CD4-positive, alpha-beta T cell treated with Interleukin-12 subunit alpha and Interleukin-12 subunit beta, for 1 hour (primary cell): ENCODE measurements at regions not wholly inside any gene's neighbourhood (a gene's known extent, or its start where the extent isn't known, plus 50 kb on each side); places are given as distances from the start of the nearest gene placed in this dataset.

Experiments used
- DNase-seq: peaks from one replicate; pipeline ENCODE4 v3.0.0-alpha.2; 2020

GRCh38 chr6:153780011-153780410 is 259.0 kb upstream of the OPRM1 start:
- no peak for DNase-seq

DNA sequence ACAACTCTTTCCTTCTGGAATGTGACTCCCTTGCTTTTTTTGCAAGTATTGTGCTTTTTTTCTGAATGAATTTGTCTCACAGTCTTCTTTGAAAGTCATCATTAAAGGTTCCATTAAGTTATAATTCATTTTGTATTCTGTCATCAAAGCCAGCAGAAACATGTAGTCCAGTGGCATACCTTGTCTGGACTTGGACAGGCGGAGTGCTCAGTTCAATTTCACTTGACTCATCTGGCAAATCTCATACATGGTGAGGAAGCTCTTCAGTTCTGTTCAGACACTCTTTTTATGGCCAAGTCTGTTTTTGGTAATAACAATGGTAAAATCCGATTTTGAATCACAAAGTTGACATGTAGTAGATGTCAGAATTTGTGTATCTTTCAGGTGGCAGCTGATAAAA is 260.8 kb upstream of the OPRM1 start:
- DNase-seq: no peak

- DNase-seq: no peak
Measured at GRCh38 chr6:153771577-153771976, 267.5 kb upstream of the OPRM1 start.

- no peak for DNase-seq
Measured at GRCh38 chr6:153767127-153767526, 271.9 kb upstream of the OPRM1 start.

GRCh38 chr6:153758516-153758915 is 280.5 kb upstream of the OPRM1 start:
- no peak for DNase-seq

GRCh38 chr6:153735761-153736160 is 303.3 kb upstream of the OPRM1 start:
- DNase-seq: no peak

GRCh38 chr6:153729189-153729588 is 309.9 kb upstream of the OPRM1 start:
- no peak for DNase-seq

DNA sequence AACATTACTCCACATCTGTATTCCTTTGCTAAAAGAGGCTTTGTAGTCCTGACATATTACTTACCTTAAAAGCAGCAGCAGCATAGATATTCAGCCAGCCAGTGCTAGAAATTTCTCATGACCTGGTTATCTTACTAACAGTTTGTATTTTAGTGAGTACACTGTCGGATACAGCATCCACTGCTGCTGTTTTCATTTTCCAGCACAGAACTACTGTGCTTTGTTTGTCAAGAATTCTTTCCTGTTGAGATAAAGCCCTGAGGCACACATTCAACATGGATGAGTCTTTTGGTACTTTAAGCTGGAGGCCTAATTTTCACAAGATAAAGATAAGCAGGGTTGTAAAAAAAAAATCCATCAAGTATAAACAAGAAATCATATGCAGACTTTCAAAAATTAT is 311.2 kb upstream of the OPRM1 start:
- DNase-seq: no peak

GRCh38 chr6:153725456-153725855 is 313.6 kb upstream of the OPRM1 start:
- DNase-seq: no peak

- no peak for DNase-seq
Measured at GRCh38 chr6:153720732-153721131, 318.3 kb upstream of the OPRM1 start.

DNA sequence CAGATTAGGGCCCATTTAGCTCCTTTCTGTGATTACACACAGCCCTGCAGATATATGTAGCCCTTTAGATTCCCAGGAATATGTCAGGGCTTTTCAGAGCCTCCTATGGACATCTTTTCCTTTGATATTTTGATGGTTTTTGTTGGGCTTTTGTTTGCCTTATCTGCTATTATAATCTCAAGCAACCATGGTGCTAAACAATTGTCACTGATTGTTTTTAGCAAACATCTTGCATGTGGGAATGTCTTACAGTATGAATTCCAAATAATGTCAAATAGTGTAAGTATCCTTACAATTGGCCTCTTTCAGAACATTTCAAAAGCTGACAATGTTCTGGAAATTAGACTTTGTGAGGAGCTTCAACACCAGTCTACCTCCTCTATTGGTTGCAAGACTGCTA is 333.6 kb upstream of the OPRM1 start:
- no peak for DNase-seq

DNA sequence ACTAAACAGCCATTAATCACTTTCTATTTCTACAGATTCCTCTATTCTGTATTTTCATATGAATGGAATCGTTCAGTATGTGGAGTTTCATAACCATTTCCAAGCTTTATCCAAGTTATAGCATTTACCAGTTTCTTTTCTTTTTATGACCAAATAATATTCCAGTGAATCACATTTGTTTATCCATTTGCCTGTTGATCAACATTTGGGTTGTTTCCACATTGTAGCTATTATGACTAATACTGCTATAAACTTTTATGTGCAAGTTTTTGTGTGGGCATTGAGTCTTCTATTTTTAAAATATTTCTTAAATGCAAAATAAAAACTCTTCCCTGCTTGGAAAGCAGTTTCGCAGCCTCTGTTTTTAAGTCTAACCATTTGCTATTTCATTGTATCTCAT is 336.4 kb upstream of the OPRM1 start:
- DNase-seq: no peak

DNA sequence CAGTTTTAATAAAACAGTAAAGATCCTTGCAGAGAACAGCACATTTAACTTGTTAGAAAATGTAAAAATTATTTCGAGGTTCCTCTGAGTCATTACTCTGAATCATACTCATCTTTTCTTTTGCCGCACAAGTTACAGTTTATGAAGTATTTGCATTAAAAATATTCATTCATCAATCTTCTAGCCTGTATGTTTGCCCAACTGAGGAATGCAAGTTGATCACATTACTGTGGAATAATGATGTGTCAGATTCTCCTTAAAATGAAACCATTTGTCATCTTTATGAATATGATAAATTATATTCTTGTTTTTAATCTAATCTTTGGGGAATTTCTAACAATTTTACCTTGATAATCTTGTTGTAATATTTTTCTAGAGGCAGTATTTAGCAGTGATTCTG is 340.4 kb upstream of the OPRM1 start:
- DNase-seq: no peak

DNA sequence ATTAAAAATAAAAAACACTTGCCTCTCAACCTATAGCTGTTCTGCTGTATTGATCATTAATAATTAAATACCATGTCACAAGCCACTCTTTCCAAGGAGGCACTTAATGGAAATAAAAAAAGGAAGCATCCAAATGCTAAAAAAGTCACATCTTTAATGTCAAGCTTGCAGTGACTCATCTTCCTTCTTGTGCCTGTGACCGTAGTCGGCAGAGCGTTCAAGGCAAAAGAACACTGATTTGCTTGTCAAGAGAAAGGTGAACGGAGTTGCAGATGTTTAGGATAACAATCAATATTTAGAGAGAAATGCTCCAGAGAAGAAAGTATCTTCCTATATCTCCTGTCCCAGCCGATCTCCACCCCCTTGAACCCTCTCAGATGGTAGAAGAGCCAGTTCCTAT is 341.0 kb upstream of the OPRM1 start:
- no peak for DNase-seq

- DNase-seq: no peak
Measured at GRCh38 chr6:153677522-153677921, 361.5 kb upstream of the OPRM1 start.

DNA sequence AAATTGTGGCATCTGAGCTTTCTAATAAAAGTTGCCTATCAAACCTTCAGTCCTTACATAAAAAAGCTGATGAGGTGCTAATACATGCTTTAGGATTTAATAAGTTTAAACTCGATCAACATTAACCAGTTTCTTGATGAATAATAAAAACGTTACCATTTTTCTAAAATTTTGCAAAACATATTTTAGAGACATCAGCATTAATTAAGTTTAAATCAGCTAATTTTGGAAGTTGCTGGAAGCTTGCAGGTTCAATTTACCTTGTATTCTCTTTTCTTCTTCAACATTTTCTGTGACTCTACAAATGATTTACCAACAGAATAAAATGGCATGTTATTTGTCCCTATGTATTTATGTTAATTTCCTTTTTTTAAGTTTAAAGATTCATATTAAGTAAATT is 365.3 kb upstream of the OPRM1 start:
- no peak for DNase-seq

DNA sequence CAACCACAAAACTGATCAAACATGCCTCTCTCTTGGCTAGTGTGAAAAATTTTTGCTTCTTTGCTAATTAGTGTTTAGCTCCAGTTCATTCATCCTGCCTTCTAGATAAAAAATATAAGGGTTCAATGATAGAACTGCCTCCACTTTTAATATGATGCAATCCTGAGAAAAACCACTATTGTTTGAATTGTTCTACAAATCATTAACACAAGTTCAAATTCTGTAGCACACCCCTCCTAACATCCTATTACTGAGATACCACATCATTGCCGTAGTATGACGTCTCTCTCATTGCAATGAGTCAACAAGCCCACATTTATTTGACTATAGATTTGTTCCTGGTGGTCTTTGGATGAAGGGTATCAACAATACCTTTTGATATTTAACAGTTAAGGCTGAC is 365.8 kb upstream of the OPRM1 start:
- DNase-seq: no peak

DNA sequence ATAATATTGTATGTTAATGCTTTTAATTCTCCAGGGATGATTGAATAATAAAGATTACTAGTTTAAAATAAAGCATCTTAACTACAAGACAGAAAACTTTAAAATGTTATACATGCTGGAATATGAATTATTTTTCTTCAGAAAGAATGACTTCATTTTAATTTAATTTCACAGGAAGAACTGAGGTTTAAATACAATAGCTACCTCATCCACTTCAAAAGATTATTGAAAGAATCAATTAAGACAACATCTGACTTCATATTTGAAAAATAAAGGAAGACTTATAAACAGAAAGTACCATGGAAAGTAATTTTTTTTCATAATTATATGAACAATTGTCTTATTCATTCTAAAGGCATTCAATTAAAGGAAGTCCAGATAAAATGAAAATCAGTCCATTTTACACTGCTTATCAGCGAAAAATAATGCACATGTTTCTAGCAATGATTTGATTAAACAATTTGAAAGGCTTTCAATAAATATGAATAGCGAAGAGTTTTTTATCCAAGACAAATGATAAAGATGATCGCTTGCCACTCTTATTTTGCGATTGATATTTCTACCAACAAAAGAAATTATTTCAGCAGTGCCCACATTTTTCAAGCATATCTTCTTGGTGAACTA is 368.5 kb upstream of the OPRM1 start:
- no peak for DNase-seq

DNA sequence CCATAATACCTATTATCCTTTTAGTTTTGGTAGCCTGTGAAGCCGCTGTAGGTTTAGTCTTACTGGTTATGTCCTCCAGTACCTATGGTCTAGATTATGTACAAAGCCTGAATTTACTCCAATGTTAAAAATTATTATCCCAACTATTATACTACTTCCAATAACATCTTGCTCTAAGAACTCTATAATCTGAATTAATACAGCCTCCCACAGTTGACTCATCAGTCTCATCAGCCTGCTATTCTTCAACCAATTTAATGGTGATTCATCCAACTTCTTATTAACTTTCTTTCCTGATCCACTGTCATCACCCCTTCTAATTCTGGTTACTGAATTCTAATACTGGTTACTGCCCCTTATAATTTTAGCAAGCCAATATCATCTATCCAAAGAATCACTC is 370.3 kb upstream of the OPRM1 start:
- DNase-seq: no peak

DNA sequence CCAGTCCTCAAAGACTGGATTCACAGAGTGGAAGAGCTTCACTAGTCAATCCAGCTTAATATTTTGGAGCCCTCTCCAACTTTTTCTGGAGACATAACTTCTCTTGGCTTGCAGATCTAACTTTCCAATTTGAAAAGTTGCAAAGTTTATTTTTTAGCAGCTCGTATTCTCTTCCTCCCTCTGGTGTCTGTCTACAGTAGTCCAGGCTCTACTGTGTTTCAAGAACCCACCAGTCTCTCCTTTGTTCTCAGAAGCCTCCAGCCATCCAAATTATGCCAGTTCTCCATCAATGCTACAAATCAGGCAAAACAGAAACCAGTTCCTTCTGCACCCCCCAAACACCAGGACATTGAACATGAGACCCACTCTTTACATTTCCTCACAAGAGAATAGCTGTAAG is 376.1 kb upstream of the OPRM1 start:
- no peak for DNase-seq

DNA sequence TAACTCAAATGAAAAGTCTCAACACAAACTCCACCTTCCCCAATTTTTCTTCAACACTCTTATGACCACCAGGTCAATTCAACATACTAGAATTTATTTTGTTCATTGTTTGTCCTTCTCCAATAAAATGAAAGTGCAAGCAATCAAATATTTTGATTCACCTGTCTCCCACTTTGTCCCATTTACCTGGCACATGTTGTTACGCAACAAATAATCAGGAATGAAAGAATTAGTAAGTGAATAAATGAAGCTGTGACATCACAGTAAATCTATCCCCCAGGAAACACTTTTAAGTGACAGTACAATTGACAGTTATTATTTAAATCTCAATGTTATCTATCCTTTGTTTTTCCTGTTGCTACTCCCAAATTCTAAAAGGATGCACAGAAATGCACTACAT is 393.7 kb upstream of the OPRM1 start:
- DNase-seq: no peak

- no peak for DNase-seq
Measured at GRCh38 chr6:153644000-153644399, 395.0 kb upstream of the OPRM1 start.

DNA sequence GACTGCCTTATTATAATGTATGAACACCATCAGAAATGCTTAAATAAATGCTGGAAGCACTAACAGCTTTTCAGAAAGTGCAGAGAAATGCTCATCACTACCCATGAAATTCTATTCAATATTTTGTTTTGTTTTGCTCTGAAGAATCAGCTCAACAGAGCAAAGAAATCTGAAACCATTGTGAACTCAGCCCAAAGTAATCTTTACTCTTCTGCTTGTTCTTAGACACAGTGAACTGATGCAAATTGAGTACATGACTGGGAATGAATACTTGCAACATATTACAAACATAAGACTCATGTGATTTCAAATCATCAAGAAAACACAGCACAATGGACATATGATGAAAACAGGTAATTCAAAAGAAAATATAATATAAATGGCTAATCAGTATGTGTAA is 404.6 kb upstream of the OPRM1 start:
- DNase-seq: no peak

GRCh38 chr6:153625089-153625488 is 414.0 kb upstream of the OPRM1 start:
- DNase-seq: no peak

DNA sequence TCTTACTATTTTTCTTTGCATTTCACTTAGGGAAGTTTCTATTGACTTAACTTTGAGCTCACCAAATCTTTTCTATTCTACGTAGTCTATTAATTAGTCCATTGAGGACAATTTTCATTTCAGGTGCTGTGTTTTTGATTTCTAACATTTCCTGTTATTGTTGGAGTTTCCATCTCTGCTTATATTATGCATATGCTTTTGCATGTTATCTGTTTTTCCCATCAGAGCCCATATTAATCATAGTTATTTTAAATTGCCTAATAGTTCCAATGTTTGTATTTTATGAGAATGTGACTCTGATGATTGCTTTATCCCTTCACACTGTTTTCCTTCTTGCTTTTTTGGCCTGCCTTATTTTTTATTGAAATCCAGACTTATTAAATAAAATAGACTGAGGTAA is 414.5 kb upstream of the OPRM1 start:
- DNase-seq: no peak

- DNase-seq: no peak
Measured at GRCh38 chr6:153623496-153623895, 415.5 kb upstream of the OPRM1 start.
